Loucy (cell line): ENCODE measurements at regions not wholly inside any gene's neighbourhood (a gene's known extent, or its start where the extent isn't known, plus 50 kb on each side); places are given as distances from the start of the nearest gene placed in this dataset.
"Not testable (repeated sequence)": the region's sequence is repeated elsewhere in the genome, so short reads cannot be mapped to it uniquely, and the experiment has no call there.

Experiments
- H2AFZ ChIP-seq: fragments of 200-600 bp; sonication (generic); 2 replicates; pipeline ENCODE4 v1.6.0; 2016; ENCODE audit warnings: antibody characterized with exemption, mild to moderate bottlenecking, low read length, moderate library complexity
- H3F3A ChIP-seq: fragments of 200-600 bp; 2 replicates; pipeline ENCODE4 v1.6.0; 2016; ENCODE audit warnings: antibody characterized with exemption, low read depth, mild to moderate bottlenecking
- H3K27me3 ChIP-seq: fragments of 200-600 bp; sonication (generic); 2 replicates; pipeline ENCODE4 v1.6.1; 2014; ENCODE audit warnings: low read length, mild to moderate bottlenecking; ENCODE audit not compliant: insufficient read depth, poor library complexity, severe bottlenecking
- H3K36me3 ChIP-seq: fragments of 200-600 bp; sonication (generic); 2 replicates; pipeline ENCODE4 v1.6.1; 2016; ENCODE audit warnings: low read length; ENCODE audit not compliant: insufficient read depth
- H3K4me1 ChIP-seq: fragments of 200-600 bp; sonication (generic); 2 replicates; pipeline ENCODE4 v1.5.1; 2014; ENCODE audit warnings: low read length, mild to moderate bottlenecking; ENCODE audit not compliant: insufficient read depth, poor library complexity, severe bottlenecking
- H3K4me2 ChIP-seq: fragments of 200-600 bp; sonication (generic); 2 replicates; pipeline ENCODE4 v1.6.0; 2014; ENCODE audit warnings: antibody characterized with exemption, low read length, low read depth, mild to moderate bottlenecking; ENCODE audit not compliant: poor library complexity, severe bottlenecking
- H3K4me3 ChIP-seq: fragments of 200-600 bp; sonication (generic); 2 replicates; pipeline ENCODE4 v1.5.1; 2014; ENCODE audit warnings: low read length, mild to moderate bottlenecking, mixed read lengths; ENCODE audit not compliant: poor library complexity, severe bottlenecking
- H3K79me2 ChIP-seq: fragments of 200-600 bp; sonication (generic); 2 replicates; pipeline ENCODE4 v1.6.1; 2014; ENCODE audit warnings: low read length; ENCODE audit not compliant: insufficient read depth
- H3K9ac ChIP-seq: fragments of 200-600 bp; sonication (generic); 2 replicates; pipeline ENCODE4 v1.6.0; 2014; ENCODE audit warnings: mild to moderate bottlenecking, low read depth, low read length, moderate library complexity; ENCODE audit not compliant: poor library complexity, severe bottlenecking
- H3K9me2 ChIP-seq: fragments of 200-600 bp; sonication (generic); replicated peaks from 2 replicates; pipeline ENCODE4 v1.6.1; 2016; ENCODE audit warnings: low read depth, low read length, mixed read lengths
- H3K9me3 ChIP-seq: fragments of 200-600 bp; sonication (generic); 2 replicates; pipeline ENCODE4 v1.6.1; 2014; ENCODE audit warnings: mild to moderate bottlenecking, antibody characterized with exemption, low read length, low read depth; ENCODE audit not compliant: insufficient read depth
- H4K20me1 ChIP-seq: fragments of 200-600 bp; sonication (generic); 2 replicates; pipeline ENCODE4 v1.6.0; 2014; ENCODE audit warnings: antibody characterized with exemption, low read length, mild to moderate bottlenecking; ENCODE audit not compliant: insufficient read depth, poor library complexity, severe bottlenecking
- CTCF ChIP-seq: fragments of 200-600 bp; sonication (generic); conservative IDR thresholded peaks from 2 replicates; pipeline ENCODE4 v1.5.1; 2014; ENCODE audit warnings: mild to moderate bottlenecking, antibody characterized with exemption, low read length

- H2AFZ ChIP-seq, H3K9ac ChIP-seq, H3K27me3 ChIP-seq, H3K4me1 ChIP-seq, H3F3A ChIP-seq, H3K4me3 ChIP-seq, H4K20me1 ChIP-seq, H3K79me2 ChIP-seq, H3K36me3 ChIP-seq, H3K4me2 ChIP-seq, H3K9me2 ChIP-seq, H3K9me3 ChIP-seq: not testable (repeated sequence)
- TF ChIP-seq CTCF, result peak; percentile 53
These were observed 118.0 kb upstream of the ALDH3B2 start for GRCh38 chr11:67792273-67792990.

DNA sequence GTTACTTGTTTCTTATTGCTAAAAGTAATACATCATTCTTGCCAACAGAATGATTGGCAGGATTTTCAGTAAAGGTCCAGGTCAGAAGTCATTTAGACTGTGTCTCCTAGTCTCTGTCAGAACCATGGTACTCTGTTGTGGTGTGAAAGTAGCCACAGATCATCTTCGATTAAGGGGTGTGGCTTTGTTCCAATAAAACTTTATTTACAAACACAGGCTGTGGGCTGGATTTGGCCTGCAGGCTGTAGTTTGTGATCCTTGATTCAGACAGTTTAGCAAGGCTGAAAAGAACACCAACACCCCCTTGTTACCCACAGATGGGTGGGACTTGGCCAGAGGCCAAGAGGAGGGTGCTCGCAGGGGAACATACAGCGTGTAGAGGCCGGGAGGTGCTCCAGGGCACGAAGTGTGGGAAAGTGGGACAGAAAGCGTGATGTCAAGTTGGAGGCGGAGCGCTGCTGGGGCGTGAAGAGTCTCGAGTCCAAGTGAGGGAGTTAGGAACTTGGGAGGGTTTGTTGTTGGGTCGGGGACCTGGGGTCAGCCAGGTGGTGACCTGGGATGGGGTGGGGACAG, 117.3 kb upstream of the ALDH3B2 start:
- not testable (repeated sequence) for H3K9me2 ChIP-seq, H3K9ac ChIP-seq, H3K4me2 ChIP-seq, H2AFZ ChIP-seq, H3K36me3 ChIP-seq, H3K79me2 ChIP-seq, H3K27me3 ChIP-seq, H3K4me1 ChIP-seq, H3K9me3 ChIP-seq, H4K20me1 ChIP-seq, H3K4me3 ChIP-seq, H3F3A ChIP-seq

DNA sequence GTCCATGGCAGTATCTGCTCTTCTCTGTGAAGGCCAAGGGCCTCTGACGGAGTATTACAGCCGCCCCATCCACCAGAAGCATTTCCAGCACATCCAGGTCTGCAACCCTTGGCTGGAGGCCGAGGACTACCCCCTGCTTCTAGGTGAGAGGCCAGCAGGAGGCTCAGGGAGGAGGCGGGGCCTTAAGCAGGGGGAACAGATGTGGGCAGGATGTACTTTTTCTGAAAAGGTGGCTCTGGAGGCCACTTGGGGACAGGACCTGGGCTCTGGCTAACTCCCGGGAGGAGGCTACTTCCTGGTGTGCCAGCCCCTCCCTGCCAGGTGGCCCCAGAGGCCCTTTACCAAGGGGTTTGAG, 113.9 kb upstream of the ALDH3B2 start:
- not testable (repeated sequence) for H3K79me2 ChIP-seq, H2AFZ ChIP-seq, H3K9me2 ChIP-seq, H3K4me2 ChIP-seq, H3K4me3 ChIP-seq, H3K9me3 ChIP-seq, H3K9ac ChIP-seq, H3K36me3 ChIP-seq, H3F3A ChIP-seq, H3K27me3 ChIP-seq, H4K20me1 ChIP-seq, H3K4me1 ChIP-seq

- H3K9me2 ChIP-seq, H3K27me3 ChIP-seq, H3K9me3 ChIP-seq, H3K4me3 ChIP-seq, H3K36me3 ChIP-seq, H3K9ac ChIP-seq, H3K4me2 ChIP-seq, H3K79me2 ChIP-seq, H3F3A ChIP-seq, H4K20me1 ChIP-seq, H3K4me1 ChIP-seq, H2AFZ ChIP-seq: not testable (repeated sequence)
These were observed 113.4 kb upstream of the ALDH3B2 start for GRCh38 chr11:67787681-67788340.

DNA sequence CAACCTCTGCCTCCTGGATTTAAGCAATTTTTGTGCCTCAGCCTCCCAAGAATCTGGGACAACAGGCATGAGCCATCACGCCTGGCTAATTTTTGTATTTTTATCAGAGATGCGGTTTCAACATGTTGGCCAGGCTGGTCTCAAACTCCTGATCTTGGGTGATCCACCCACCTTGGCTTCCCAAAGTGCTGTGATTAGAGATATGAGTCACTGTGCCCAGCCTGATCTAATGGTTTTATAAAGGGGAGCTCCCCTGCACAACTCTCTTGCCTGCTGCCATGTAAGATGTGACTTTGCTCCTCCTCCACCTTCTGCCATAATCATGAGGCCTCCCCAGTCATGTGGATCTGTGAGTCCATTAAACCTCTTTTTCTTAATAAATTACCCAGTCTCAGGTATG, 107.5 kb upstream of the ALDH3B2 start:
- not testable (repeated sequence) for H3F3A ChIP-seq, H3K36me3 ChIP-seq, H3K27me3 ChIP-seq, H2AFZ ChIP-seq, H3K79me2 ChIP-seq, H3K9me3 ChIP-seq, H3K4me2 ChIP-seq, H3K4me1 ChIP-seq, H3K4me3 ChIP-seq, H4K20me1 ChIP-seq, H3K9me2 ChIP-seq, H3K9ac ChIP-seq

DNA sequence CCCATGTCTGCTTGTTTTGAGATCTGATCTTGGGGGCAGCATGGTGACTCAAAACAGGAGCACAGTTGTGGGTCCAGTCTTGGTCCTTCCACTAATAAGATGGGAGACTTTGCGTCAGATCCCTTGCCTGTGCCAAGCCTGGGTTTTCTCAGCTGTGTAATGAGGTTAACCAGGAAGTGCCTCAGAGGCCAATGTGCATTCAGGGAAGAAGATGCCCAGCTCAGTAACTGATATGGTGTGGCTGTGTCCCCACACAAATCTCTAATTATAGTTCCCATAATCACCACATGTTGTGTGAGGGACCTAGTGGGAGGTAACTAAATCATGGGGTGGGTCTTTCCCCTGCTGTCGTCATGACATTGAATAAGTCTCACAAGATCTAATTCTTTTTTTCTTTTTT, 107.1 kb upstream of the ALDH3B2 start:
- H3K4me1 ChIP-seq, H3F3A ChIP-seq, H3K36me3 ChIP-seq, H3K9me3 ChIP-seq, H3K9ac ChIP-seq, H3K4me2 ChIP-seq, H3K79me2 ChIP-seq, H3K27me3 ChIP-seq, H4K20me1 ChIP-seq, H3K4me3 ChIP-seq, H3K9me2 ChIP-seq, H2AFZ ChIP-seq: not testable (repeated sequence)
